VCaP (cell line): ENCODE measurements at regions not wholly inside any gene's neighbourhood (a gene's known extent, or its start where the extent isn't known, plus 50 kb on each side); places are given as distances from the start of the nearest gene placed in this dataset.
"Not testable (repeated sequence)": the region's sequence is repeated elsewhere in the genome, so short reads cannot be mapped to it uniquely, and the experiment has no call there.

Experiments used
- H3K27ac ChIP-seq: fragments of 450-650 bp; 2 replicates; pipeline ENCODE4 v1.5.1; 2017
- TF ChIP-seq, protein P1 (sequence below): fragments of 450-650 bp; conservative IDR thresholded peaks from 2 replicates; pipeline ENCODE4 v1.5.1; 2017; ENCODE audit warnings: mild to moderate bottlenecking, moderate library complexity

GRCh38 chr20:12535770-12536169 lies 473.0 kb upstream of the SPTLC3 start:
- TF ChIP-seq, protein P1, sequence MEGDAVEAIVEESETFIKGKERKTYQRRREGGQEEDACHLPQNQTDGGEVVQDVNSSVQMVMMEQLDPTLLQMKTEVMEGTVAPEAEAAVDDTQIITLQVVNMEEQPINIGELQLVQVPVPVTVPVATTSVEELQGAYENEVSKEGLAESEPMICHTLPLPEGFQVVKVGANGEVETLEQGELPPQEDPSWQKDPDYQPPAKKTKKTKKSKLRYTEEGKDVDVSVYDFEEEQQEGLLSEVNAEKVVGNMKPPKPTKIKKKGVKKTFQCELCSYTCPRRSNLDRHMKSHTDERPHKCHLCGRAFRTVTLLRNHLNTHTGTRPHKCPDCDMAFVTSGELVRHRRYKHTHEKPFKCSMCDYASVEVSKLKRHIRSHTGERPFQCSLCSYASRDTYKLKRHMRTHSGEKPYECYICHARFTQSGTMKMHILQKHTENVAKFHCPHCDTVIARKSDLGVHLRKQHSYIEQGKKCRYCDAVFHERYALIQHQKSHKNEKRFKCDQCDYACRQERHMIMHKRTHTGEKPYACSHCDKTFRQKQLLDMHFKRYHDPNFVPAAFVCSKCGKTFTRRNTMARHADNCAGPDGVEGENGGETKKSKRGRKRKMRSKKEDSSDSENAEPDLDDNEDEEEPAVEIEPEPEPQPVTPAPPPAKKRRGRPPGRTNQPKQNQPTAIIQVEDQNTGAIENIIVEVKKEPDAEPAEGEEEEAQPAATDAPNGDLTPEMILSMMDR = no peak

DNA sequence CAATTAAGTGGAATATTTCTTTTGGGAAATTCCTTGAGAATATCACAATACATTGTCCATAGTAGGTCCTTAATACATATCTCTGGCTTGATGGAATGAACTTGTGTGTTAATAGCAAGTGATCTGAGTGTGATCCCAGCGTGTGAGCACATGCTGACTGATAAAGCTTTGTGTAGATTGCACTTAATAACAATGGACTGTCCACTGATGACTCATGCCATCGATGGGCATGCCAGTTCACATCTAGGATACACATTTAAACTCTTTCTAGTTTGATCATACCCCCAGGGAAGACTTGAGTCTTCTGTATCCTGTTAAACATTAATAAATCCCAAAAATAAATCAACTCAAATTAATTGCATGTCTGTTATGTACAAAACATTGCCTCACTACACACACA lies 454.3 kb upstream of the SPTLC3 start:
- H3K27ac ChIP-seq = no peak overlapping the region
- TF ChIP-seq, protein P1 = no peak

More at GRCh38 chr20:12535770-12536169, 473.0 kb upstream of the SPTLC3 start:
- no peak overlapping the region for H3K27ac ChIP-seq

DNA sequence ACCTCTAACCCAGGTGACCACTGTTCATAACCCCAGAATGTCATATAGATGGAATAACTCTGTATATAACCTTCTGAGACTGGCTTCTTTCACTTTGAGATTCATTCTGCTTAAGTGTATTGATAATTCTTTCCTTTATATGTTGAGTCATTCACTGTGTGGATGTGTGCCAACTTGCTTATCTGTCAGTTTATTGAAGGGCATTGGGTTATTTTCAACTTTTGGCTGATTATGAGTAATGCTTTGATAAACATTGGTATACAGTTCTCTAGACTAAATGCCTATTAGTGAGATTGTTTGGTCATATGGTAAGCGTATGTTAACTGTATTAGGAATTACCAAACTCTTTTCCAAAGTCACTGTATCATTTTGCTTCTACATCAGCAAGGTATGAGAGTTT lies 453.4 kb upstream of the SPTLC3 start:
- TF ChIP-seq, protein P1 = no peak
- H3K27ac ChIP-seq = no peak overlapping the region

- not testable (repeated sequence) for H3K27ac ChIP-seq
These were observed 452.9 kb upstream of the SPTLC3 start for GRCh38 chr20:12555849-12556248.

DNA sequence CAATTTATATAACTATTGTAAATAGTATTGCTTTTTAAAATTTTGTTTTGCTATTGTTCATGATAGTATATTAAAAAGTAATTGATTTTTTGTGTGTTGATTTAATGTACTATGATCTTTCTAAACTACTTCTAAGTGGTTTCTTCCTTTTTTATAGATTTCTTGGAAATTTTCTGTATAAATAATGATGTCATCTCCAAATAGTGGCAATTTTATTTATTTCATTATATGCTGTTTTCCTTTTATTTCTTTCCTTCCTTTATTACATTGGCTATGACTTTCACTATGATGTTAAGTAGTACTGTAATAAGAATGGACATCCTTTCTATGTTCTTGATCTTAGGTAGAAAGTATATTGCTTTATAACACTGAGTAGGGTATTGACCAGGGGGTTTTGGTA lies 451.5 kb upstream of the SPTLC3 start:
- H3K27ac ChIP-seq = no peak overlapping the region
- TF ChIP-seq, protein P1 = no peak

DNA sequence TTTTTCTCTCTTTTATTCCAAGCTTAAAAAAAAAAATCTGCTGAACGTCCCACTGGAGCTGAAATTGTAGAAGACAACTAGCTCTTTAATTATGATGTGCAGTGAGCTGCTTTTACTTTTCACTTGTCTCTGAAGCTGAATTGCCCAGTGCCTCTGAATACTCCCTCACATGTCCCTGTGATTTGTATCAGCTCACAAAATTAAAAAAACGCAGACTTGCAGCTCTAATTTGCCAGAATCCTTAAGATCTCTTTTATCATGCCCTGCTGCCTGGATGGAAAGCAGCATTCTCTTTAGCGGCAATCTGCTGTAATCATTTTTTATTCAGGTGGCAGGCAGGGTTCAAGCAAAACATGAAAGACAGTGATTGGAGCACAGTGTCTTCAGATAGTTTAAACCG lies 443.8 kb upstream of the SPTLC3 start:
- H3K27ac ChIP-seq = no peak overlapping the region
- TF ChIP-seq, protein P1 = no peak

DNA sequence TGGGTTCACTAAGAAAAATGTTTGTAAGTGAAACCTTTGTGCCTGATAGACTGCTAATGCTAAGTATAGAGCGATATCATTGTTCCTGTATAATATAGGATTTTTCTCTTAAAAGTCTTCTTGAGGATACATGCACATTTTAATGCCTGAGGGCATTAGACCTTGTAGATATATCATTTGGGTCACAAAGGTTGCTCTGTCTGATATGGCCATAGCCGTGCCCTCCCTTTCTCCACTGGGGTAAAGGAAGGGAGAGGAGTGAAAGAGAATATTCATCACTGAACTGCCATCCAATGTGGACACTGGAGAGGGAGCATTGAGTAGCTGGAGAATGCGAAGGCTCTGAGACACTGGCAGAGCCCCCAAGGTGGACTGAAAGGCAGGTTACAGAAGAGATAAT lies 442.2 kb upstream of the SPTLC3 start:
- TF ChIP-seq, protein P1 = no peak
- no peak overlapping the region for H3K27ac ChIP-seq

DNA sequence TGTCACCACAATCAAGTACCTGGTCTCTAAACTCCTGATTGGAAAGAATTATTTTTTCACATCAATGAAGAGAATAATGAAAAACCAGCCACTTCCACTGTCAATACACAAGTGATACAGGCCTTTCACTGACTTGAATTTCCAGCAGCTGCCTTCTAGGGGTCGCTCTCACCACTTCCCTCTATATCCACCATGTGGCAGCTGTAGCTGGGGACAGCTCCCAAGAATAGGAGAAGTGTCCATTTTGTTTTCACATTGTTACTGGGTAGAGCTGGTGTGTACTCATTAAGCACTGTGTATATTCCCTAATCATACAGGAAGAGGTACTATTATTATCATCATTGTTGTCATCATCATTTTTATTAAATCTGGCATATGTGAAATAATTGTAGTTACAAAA lies 438.4 kb upstream of the SPTLC3 start:
- H3K27ac ChIP-seq = no peak overlapping the region
- TF ChIP-seq, protein P1 = peak; percentile 73
